ENCODE measurements at regions not wholly inside any gene's neighbourhood (a gene's known extent, or its start where the extent isn't known, plus 50 kb on each side); places are given as distances from the start of the nearest gene placed in this dataset.

DNA sequence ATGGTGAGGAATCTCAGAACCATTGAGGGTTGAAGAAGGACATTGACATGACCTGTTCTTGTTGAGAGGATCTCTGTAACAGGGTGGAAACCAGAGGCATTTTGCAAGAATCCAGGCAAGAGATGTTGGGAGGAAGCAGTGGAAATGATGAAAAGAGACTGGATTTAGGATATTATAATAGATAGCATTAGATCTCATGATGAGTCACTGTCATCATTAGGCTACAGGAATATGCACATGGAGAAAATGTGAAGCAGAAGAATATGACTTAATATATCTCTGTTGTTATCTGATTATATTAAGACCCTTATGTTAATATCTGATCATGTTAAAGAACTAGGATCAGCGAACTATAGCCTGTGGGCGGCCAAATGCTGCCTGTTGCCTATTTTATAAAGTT is 393.0 kb upstream of the MTPN start:
- no CpG with 5 or more reads among the region's 2 CpGs for WGBS, 2 experiments (ENCODE audit: extremely low coverage in 2 of 2, insufficient read length in 1 of 2)
- no peak overlapping the region for H3K4ac ChIP-seq (ENCODE audit: low read depth, low read length)
- H2AFZ ChIP-seq (replicated peaks; ENCODE audit: low read length, poor library complexity): no peak overlapping the region
- no peaks in the 10 kb centered on the region for H4K20me1 ChIP-seq (ENCODE audit: insufficient read depth, low read length)
- no peak overlapping the region for H4K8ac ChIP-seq (ENCODE audit: low read depth in 2 of 2, low read length in 2 of 2)
- no peak overlapping the region for H2AK9ac ChIP-seq (replicated peaks; ENCODE audit: low read depth, low read length, poor library complexity)
- H3K56ac ChIP-seq (ENCODE audit: extremely low read depth, insufficient read depth, low read length): no peak overlapping the region
- H3K9me1 ChIP-seq (ENCODE audit: insufficient read depth, low read length): no peaks in the 10 kb centered on the region
- H2AK5ac ChIP-seq (ENCODE audit: low read depth, low read length): no peak overlapping the region
- H3K4me2 ChIP-seq (ENCODE audit: low read depth, low read length): no peak overlapping the region
- no peaks in the 10 kb centered on the region for H3K79me1 ChIP-seq (ENCODE audit: low read depth in 1 of 2, low read length in 2 of 2)
- no peaks in the 10 kb centered on the region for H3K4me1 ChIP-seq (ENCODE audit: control insufficient read depth, insufficient read depth, low read length)
- intact Hi-C loops (cut with micrococcal nuclease): no loop called here
- no peak overlapping the region for H3K18ac ChIP-seq (ENCODE audit: low read depth, low read length)
- DNase-seq (no peak), ATAC-seq (ENCODE audit: low read depth) (no peak)
- no peak overlapping the region for H2BK5ac ChIP-seq (ENCODE audit: low read depth, low read length, poor library complexity, severe bottlenecking)
- no peak overlapping the region for H4K5ac ChIP-seq (ENCODE audit: low read depth, low read length)
- no peak overlapping the region for H3K23ac ChIP-seq (ENCODE audit: low read depth, low read length)
- ChIA-PET CTCF (no interaction called here), POLR2A (ENCODE audit: unreplicated experiment) (no interaction called here)
- in situ Hi-C loops (cut with MboI; ENCODE audit: low sequenced_read_pairs): no loop called here
- H3K27me3 ChIP-seq (ENCODE audit: control insufficient read depth, insufficient read depth, low read length): no peaks in the 10 kb centered on the region
- H2BK15ac ChIP-seq (ENCODE audit: low read depth, low read length): no peak overlapping the region
- no peaks in the 10 kb centered on the region for H3K9me3 ChIP-seq (ENCODE audit: control insufficient read depth, insufficient read depth, low read length)
- H3K27ac ChIP-seq (ENCODE audit: insufficient read depth, low read length): no peak overlapping the region
- TF ChIP-seq FOS (IDR thresholded peaks at IDR 0.05; ENCODE audit: low read depth, low read length): no peak
- TF ChIP-seq RCOR1 (IDR thresholded peaks at IDR 0.05; ENCODE audit: insufficient replicate concordance, low read length): no peak
- TF ChIP-seq NFE2L2 (IDR thresholded peaks at IDR 0.05; ENCODE audit: low read depth, low read length): no peak
- no peak for TF ChIP-seq MXI1 (IDR thresholded peaks at IDR 0.05; ENCODE audit: borderline replicate concordance, low read depth, low read length)
- TF ChIP-seq BHLHE40 (IDR thresholded peaks at IDR 0.05; ENCODE audit: low read depth, low read length): no peak
- TF ChIP-seq, protein P1, sequence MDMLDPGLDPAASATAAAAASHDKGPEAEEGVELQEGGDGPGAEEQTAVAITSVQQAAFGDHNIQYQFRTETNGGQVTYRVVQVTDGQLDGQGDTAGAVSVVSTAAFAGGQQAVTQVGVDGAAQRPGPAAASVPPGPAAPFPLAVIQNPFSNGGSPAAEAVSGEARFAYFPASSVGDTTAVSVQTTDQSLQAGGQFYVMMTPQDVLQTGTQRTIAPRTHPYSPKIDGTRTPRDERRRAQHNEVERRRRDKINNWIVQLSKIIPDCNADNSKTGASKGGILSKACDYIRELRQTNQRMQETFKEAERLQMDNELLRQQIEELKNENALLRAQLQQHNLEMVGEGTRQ (IDR thresholded peaks at IDR 0.05; ENCODE audit: low read depth, low read length): no peak
- TF ChIP-seq SMC3 (IDR thresholded peaks at IDR 0.05; ENCODE audit: low read depth, low read length): no peak
- no peak for TF ChIP-seq CEBPB (IDR thresholded peaks at IDR 0.05; ENCODE audit: low read depth, low read length)
- no peak for TF ChIP-seq MAZ (IDR thresholded peaks at IDR 0.05; ENCODE audit: borderline replicate concordance, low read depth, low read length)
- TF ChIP-seq CHD1 (IDR thresholded peaks at IDR 0.05; ENCODE audit: low read depth, low read length): no peak
- TF ChIP-seq, protein P2, sequence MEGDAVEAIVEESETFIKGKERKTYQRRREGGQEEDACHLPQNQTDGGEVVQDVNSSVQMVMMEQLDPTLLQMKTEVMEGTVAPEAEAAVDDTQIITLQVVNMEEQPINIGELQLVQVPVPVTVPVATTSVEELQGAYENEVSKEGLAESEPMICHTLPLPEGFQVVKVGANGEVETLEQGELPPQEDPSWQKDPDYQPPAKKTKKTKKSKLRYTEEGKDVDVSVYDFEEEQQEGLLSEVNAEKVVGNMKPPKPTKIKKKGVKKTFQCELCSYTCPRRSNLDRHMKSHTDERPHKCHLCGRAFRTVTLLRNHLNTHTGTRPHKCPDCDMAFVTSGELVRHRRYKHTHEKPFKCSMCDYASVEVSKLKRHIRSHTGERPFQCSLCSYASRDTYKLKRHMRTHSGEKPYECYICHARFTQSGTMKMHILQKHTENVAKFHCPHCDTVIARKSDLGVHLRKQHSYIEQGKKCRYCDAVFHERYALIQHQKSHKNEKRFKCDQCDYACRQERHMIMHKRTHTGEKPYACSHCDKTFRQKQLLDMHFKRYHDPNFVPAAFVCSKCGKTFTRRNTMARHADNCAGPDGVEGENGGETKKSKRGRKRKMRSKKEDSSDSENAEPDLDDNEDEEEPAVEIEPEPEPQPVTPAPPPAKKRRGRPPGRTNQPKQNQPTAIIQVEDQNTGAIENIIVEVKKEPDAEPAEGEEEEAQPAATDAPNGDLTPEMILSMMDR (conservative IDR thresholded peaks at IDR 0.05; ENCODE audit: low read depth, low read length): no peak
- TF ChIP-seq RFX5 (IDR thresholded peaks at IDR 0.05; ENCODE audit: low read depth, low read length): no peak
- TF ChIP-seq RAD21 (IDR thresholded peaks at IDR 0.05; ENCODE audit: low read length): no peak
- no TSS peak for BruUV-seq (replicated peaks)
- no peaks in the 10 kb centered on the region for H3K36me3 ChIP-seq (ENCODE audit: control insufficient read depth, insufficient read depth, low read length)
- no peak overlapping the region for H2BK120ac ChIP-seq (ENCODE audit: low read depth, low read length)
- no peak overlapping the region for H3K4me3 ChIP-seq (ENCODE audit: insufficient read depth, low read depth, low read length)
- no peak overlapping the region for H2BK20ac ChIP-seq (ENCODE audit: low read depth, low read length)
- dilution Hi-C loops (cut with HindIII; ENCODE audit: low sequenced_read_pairs, unreplicated experiment): no loop called here
- no peak overlapping the region for H3K14ac ChIP-seq (replicated peaks; ENCODE audit: low read depth, low read length)
- no peak overlapping the region for H3K9ac ChIP-seq (ENCODE audit: low read depth, low read length)
- no peak overlapping the region for H4K91ac ChIP-seq (ENCODE audit: insufficient read depth, low read depth, low read length)
